ENCODE measurements at regions not wholly inside any gene's neighbourhood (a gene's known extent, or its start where the extent isn't known, plus 50 kb on each side); places are given as distances from the start of the nearest gene placed in this dataset.
"Not testable (repeated sequence)": the region's sequence is repeated elsewhere in the genome, so short reads cannot be mapped to it uniquely, and the experiment has no call there.

GRCh38 chr4:34851411-34851810 is 1392.9 kb downstream of the ARAP2 start:
- DNase-seq = peak; percentile 27

GRCh38 chr4:34854451-34854850 is 1389.9 kb downstream of the ARAP2 start:
- no peak for DNase-seq

- DNase-seq = no peak
These were observed 1382.6 kb downstream of the ARAP2 start for GRCh38 chr4:34861666-34862065.

GRCh38 chr4:34878961-34879360 is 1365.4 kb downstream of the ARAP2 start:
- no peak for DNase-seq

- DNase-seq = no peak
These were observed 1364.1 kb downstream of the ARAP2 start for GRCh38 chr4:34880246-34880645.

- no peak for DNase-seq
These were observed 1352.4 kb downstream of the ARAP2 start for GRCh38 chr4:34891892-34892291.

GRCh38 chr4:34893382-34893781 is 1350.9 kb downstream of the ARAP2 start:
- DNase-seq = no peak

- DNase-seq = no peak
These were observed 1324.3 kb downstream of the ARAP2 start for GRCh38 chr4:34920032-34920431.

- no peak for DNase-seq
These were observed 1322.9 kb downstream of the ARAP2 start for GRCh38 chr4:34921391-34921790.

GRCh38 chr4:34922325-34922724 is 1322.0 kb downstream of the ARAP2 start:
- DNase-seq = no peak

GRCh38 chr4:34932591-34932990 is 1311.7 kb downstream of the ARAP2 start:
- no peak for DNase-seq

- no peak for DNase-seq
These were observed 1308.6 kb downstream of the ARAP2 start for GRCh38 chr4:34935739-34936138.

GRCh38 chr4:34939073-34939472 is 1305.2 kb downstream of the ARAP2 start:
- no peak for DNase-seq

GRCh38 chr4:34943741-34944386 is 1300.5 kb downstream of the ARAP2 start:
- no peak for DNase-seq

- peak; percentile 34 for DNase-seq
These were observed 1293.4 kb downstream of the ARAP2 start for GRCh38 chr4:34950926-34951325.

GRCh38 chr4:34953145-34953799 is 1291.0 kb downstream of the ARAP2 start:
- no peak for DNase-seq

GRCh38 chr4:34964613-34965012 is 1279.7 kb downstream of the ARAP2 start:
- no peak for DNase-seq

GRCh38 chr4:34972189-34972588 is 1272.1 kb downstream of the ARAP2 start:
- DNase-seq = no peak

GRCh38 chr4:34973650-34974312 is 1270.5 kb downstream of the ARAP2 start:
- DNase-seq = no peak

- no peak for DNase-seq
These were observed 1270.0 kb downstream of the ARAP2 start for GRCh38 chr4:34974313-34974680.

GRCh38 chr4:35021222-35021621 is 1223.1 kb downstream of the ARAP2 start:
- DNase-seq = not testable (repeated sequence)

- DNase-seq = no peak
These were observed 1219.0 kb downstream of the ARAP2 start for GRCh38 chr4:35025152-35025834.

Data from muscle of arm (tissue), 1 donor.